Endothelial cell of umbilical vein (primary cell): ENCODE measurements at regions not wholly inside any gene's neighbourhood (a gene's known extent, or its start where the extent isn't known, plus 50 kb on each side); places are given as distances from the start of the nearest gene placed in this dataset.

Experiments used
- BruUV-seq: library from RNA; stranded (reverse); fragments of 400-500 nt; replicated peaks from 2 replicates; lab custom pipeline; 2021; lab: Mats Ljungman, UMichigan
- CTCF ChIA-PET: fragments of 300-600, 350-600 bp; sonication (Branson Sonifier 250); formaldehyde crosslinking; loops from one replicate; lab custom pipeline; 2021; ENCODE audit warnings: antibody characterized with exemption, inconsistent platforms; lab: Charles Lee
- POLR2A ChIA-PET: fragments of 300-600, 350-600 bp; sonication (Branson Sonifier 250); formaldehyde crosslinking; loops from one replicate; lab custom pipeline; 2021; ENCODE audit warnings: antibody characterized with exemption, inconsistent platforms; lab: Charles Lee
- DNase-seq: peaks from one replicate; pipeline ENCODE4 v3.0.0-alpha.2; 2011; ENCODE audit warnings: low read depth, low spot score
- FAIRE-seq: peaks from 2 replicates; lab custom pipeline; 2011; peaks lifted over from hg19 to GRCh38; lab: Jason Lieb, UNC
- H2AFZ ChIP-seq: 2 replicates; pipeline ENCODE4 v1.6.0; 2012; ENCODE audit warnings: low read depth, low read length, control low read depth, inconsistent platforms
- H3K27ac ChIP-seq: 2 replicates; pipeline ENCODE4 v1.5.1; 2011; ENCODE audit warnings: low read depth, mild to moderate bottlenecking, control low read depth, low read length, moderate library complexity; ENCODE audit not compliant: insufficient read depth
- H3K27me3 ChIP-seq, 2 experiments: 2 replicates each; pipeline versions ENCODE4 v1.6.0 to v1.6.1; 2011; ENCODE audit warnings: low read length in 2 of 2, mixed read lengths in 1 of 2; ENCODE audit not compliant: control insufficient read depth in 2 of 2, insufficient read depth in 2 of 2
- H3K36me3 ChIP-seq, 2 experiments: 2 replicates in 1 of 2; 3 replicates in 1 of 2; pipeline ENCODE4 v1.5.1; 2011; ENCODE audit warnings: low read length in 2 of 2, mild to moderate bottlenecking in 1 of 2, moderate library complexity in 1 of 2; ENCODE audit not compliant: control insufficient read depth in 2 of 2, insufficient read depth in 2 of 2; ENCODE audit errors: extremely low read depth in 1 of 2
- H3K4me1 ChIP-seq: 3 replicates; pipeline ENCODE4 v1.5.1; 2011; ENCODE audit warnings: mild to moderate bottlenecking, low read length; ENCODE audit not compliant: control insufficient read depth, insufficient read depth; ENCODE audit errors: extremely low read depth
- H3K4me2 ChIP-seq: 2 replicates; pipeline ENCODE4 v1.6.1; 2011; ENCODE audit warnings: low read length, control low read depth, mixed read lengths; ENCODE audit not compliant: insufficient read depth
- H3K4me3 ChIP-seq, 3 experiments: fragments of 200-600 bp in 1 of 3; sonication (generic), shearing (Covaris generic) in 1 of 3; replicated peaks in 1 of 3; 2 replicates each; pipeline ENCODE4 v1.5.1; 2011 to 2016; ENCODE audit warnings: control low read depth in 3 of 3, low read length in 3 of 3, mild to moderate bottlenecking in 2 of 3, inconsistent platforms in 1 of 3, low read depth in 1 of 3, moderate library complexity in 1 of 3; ENCODE audit not compliant: insufficient read depth in 1 of 3
- H3K79me2 ChIP-seq: 2 replicates; pipeline ENCODE4 v1.6.0; 2012; ENCODE audit warnings: low read length, inconsistent platforms; ENCODE audit not compliant: control insufficient read depth, insufficient read depth
- H3K9ac ChIP-seq: replicated peaks from 2 replicates; pipeline ENCODE3; 2011; ENCODE audit warnings: low read length, control low read depth; ENCODE audit not compliant: insufficient read depth; ENCODE audit errors: extremely low read depth
- H3K9me1 ChIP-seq: replicated peaks from 3 replicates; pipeline ENCODE4 v1.6.0; 2011; ENCODE audit warnings: mild to moderate bottlenecking, low read length; ENCODE audit not compliant: control insufficient read depth, insufficient read depth; ENCODE audit errors: extremely low read depth
- H3K9me3 ChIP-seq: replicated peaks from 2 replicates; pipeline ENCODE4 v1.5.1; 2012; ENCODE audit warnings: low read length, inconsistent platforms; ENCODE audit not compliant: control insufficient read depth, insufficient read depth
- H4K20me1 ChIP-seq: replicated peaks from 2 replicates; pipeline ENCODE3; 2011; ENCODE audit warnings: mild to moderate bottlenecking, low read length; ENCODE audit not compliant: control insufficient read depth, insufficient read depth; ENCODE audit errors: extremely low read depth
- CTCF ChIP-seq, 2 donors: IDR thresholded peaks; 1 replicate in 1 of 2; 2 replicates in 1 of 2; pipeline ENCODE4 v1.5.1; 2011; ENCODE audit warnings: low read length in 2 of 2, mild to moderate bottlenecking in 2 of 2, moderate library complexity in 2 of 2, control low read depth in 1 of 2, inconsistent platforms in 1 of 2, low read depth in 1 of 2; ENCODE audit not compliant: insufficient read depth in 1 of 2; ENCODE audit errors: extremely low read depth in 1 of 2
- EZH2 ChIP-seq: IDR thresholded peaks from 2 replicates; pipeline ENCODE4 v1.6.1; 2012; ENCODE audit warnings: borderline replicate concordance, low read depth, mild to moderate bottlenecking, moderate library complexity, low read length, inconsistent platforms; ENCODE audit not compliant: severe bottlenecking
- GATA2 ChIP-seq: IDR thresholded peaks from 2 replicates; pipeline ENCODE4 v1.7.0; 2011; ENCODE audit warnings: low read depth, mild to moderate bottlenecking, moderate library complexity, mixed read lengths, low read length; ENCODE audit not compliant: insufficient read length, insufficient read depth
- JUN ChIP-seq: IDR thresholded peaks from 2 replicates; pipeline ENCODE4 v1.6.1; 2011; ENCODE audit warnings: borderline replicate concordance, low read depth; ENCODE audit not compliant: insufficient read length, insufficient read depth
- MYC ChIP-seq: IDR thresholded peaks from one replicate; pipeline ENCODE4 v1.6.1; 2011; ENCODE audit warnings: mild to moderate bottlenecking, low read depth, low read length
- POLR2A ChIP-seq: IDR thresholded peaks from 2 replicates; pipeline ENCODE4 v1.6.1; 2012; ENCODE audit warnings: low read depth, mild to moderate bottlenecking, control low read depth, low read length
- POLR2AphosphoS5 ChIP-seq: IDR thresholded peaks from 2 replicates; pipeline ENCODE4 v1.6.1; 2012; ENCODE audit warnings: low read depth, mild to moderate bottlenecking, control low read depth, low read length, moderate library complexity; ENCODE audit not compliant: insufficient read depth
- dilution Hi-C: fragments of 300-500 bp; cut with MboI; formaldehyde crosslinking; loops from one replicate; pipeline ENCODE4 v1.15.0; 2019; ENCODE audit warnings: low sequenced_read_pairs; ENCODE audit not compliant: extremely low pct_ligation_motif_present
- intact Hi-C: fragments of 100-400 bp; cut with micrococcal nuclease; formaldehyde crosslinking; loops from one replicate; pipeline ENCODE4 v1.10.0; 2022
- TF ChIP-seq, protein P1 (sequence below): IDR thresholded peaks from 2 replicates; pipeline ENCODE4 v1.6.1; 2011; ENCODE audit not compliant: insufficient read depth, insufficient read length

DNA sequence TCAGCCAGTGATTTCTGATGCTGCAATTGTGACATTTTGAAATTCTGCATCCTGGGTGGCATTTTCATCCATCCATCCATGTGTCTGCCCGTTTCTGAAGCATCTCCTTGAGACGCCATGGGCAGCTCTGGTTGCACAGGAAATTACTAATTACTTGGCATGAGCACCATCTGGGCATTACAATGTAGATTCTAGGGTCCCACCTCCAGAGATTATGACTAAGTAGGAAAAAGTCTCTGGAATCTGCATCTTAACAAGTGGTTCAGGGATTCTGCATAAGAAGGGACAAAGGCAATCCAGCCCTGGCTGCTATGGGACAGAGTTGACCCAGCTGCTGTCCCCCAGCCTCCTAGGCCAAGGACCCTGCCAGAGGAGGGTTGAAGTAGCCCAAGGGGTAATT is 65.3 kb downstream of the CUZD1 start:
- DNase-seq, result peak; percentile 32
- H3K9me3 ChIP-seq, result no peaks in the 10 kb centered on the region
- no peak overlapping the region for H3K4me2 ChIP-seq
- intact Hi-C loops (no loop called here), dilution Hi-C loops (no loop called here)
- no peaks in the 10 kb centered on the region for H3K9me1 ChIP-seq
- H3K9ac ChIP-seq, result no peak overlapping the region
- TF ChIP-seq JUN (no peak), GATA2 (no peak), POLR2A (no peak), MYC (no peak), CTCF (IDR thresholded peaks at IDR 0.05; ENCODE audit: extremely low read depth in 1 of 2, insufficient read depth in 1 of 2, low read depth in 1 of 2, low read length in 2 of 2) (no peak), EZH2 (no peak), POLR2AphosphoS5 (no peak)
- TF ChIP-seq, protein P1, sequence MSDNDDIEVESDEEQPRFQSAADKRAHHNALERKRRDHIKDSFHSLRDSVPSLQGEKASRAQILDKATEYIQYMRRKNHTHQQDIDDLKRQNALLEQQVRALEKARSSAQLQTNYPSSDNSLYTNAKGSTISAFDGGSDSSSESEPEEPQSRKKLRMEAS, result no peak
- CTCF ChIA-PET, result no interaction called here
- POLR2A ChIA-PET, result no interaction called here
- no peak overlapping the region for H2AFZ ChIP-seq
- BruUV-seq, result no TSS peak
- no peak overlapping the region for H3K4me3 ChIP-seq
- no peaks in the 10 kb centered on the region for H3K79me2 ChIP-seq
- no peaks in the 10 kb centered on the region for H4K20me1 ChIP-seq
- H3K36me3 ChIP-seq, result no peaks in the 10 kb centered on the region
- FAIRE-seq, result no peak
- H3K27me3 ChIP-seq, result no peaks in the 10 kb centered on the region
- no peak overlapping the region for H3K27ac ChIP-seq
- H3K4me1 ChIP-seq, result no peaks in the 10 kb centered on the region
